ENCODE measurements at regions not wholly inside any gene's neighbourhood (a gene's known extent, or its start where the extent isn't known, plus 50 kb on each side); places are given as distances from the start of the nearest gene placed in this dataset.
"Not testable (repeated sequence)": the region's sequence is repeated elsewhere in the genome, so short reads cannot be mapped to it uniquely, and the experiment has no call there.

DNA sequence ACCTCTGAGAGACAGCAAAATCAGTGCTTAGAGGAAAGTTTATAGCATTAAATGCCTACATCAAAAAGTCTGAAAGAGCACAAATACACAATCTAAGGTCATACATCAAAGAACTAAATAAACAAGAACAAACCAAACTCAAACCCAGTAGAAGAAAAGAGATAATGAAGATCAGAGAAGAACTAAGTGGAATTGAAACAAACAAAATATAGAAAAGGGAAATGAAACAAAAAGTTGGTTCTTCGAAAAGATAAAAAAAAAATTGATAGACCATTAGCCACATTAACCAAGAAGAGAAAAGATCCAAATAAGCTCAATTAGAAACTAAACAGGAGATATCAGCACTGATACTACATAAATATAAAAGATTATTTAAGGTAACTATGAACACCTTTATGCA lies 280.0 kb upstream of the NRG3 start:
- Mint-ChIP-seq H3K9me3 (peaks cover 1% of the 10 kb centered on the region), H3K4me1 (no peaks in the 10 kb centered on the region), H3K36me3 (no peaks in the 10 kb centered on the region), H3K27ac (no peak overlapping the region), H3K4me3 (no peak overlapping the region), H3K27me3 (no peaks in the 10 kb centered on the region)
- ATAC-seq (ENCODE audit: low read depth) (no peak), DNase-seq (no peak)
- POLR2A ChIA-PET, result no interaction called here

DNA sequence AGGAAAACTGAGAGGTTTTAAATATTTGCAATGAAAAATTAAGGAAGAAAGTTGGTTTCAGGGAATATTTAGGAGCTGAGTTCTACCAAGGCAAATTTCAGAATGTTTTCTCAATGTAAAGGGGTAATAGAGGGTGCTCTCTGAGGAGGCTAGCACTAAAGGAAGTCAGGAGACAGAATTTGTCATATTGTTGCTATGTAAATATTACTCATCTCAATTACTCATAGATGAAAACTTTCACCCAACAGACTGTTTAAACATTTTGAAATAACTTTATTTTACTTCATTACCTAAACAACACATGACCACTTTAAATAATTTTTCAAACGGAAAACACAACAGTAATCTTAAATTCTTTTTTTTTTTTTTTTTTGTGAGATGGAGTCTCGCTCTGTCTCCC lies 274.8 kb upstream of the NRG3 start:
- POLR2A ChIA-PET, result no interaction called here
- H3K27me3 Mint-ChIP-seq, result no peaks in the 10 kb centered on the region
- DNase-seq, result no peak

DNA sequence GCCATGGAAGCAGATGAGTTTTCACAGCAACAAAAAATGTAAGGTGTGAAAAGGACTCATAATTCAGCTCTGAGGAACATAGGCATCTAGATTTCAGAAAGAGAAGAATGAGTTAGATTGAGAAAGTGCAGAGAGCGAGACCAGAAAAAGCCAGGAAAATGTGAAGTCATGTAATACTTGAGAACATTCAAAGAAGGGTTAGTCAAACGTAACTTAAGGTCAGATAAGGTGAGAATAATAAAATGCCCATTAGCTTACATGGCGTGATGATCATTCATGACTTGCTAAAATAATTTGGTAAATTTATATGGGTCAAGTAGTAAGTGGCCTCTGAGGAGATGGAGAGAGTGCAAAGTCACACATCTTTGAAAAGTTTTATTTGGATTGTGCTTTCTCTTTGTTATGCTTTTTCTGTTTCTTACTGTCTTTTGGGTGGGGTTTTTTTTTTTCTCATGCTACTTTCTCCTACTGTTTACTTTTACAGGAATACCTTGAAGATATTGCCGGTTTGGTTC lies 271.8 kb upstream of the NRG3 start:
- POLR2A ChIA-PET, result no interaction called here
- Mint-ChIP-seq H3K27ac (no peak overlapping the region), H3K36me3 (no peaks in the 10 kb centered on the region), H3K4me1 (no peaks in the 10 kb centered on the region), H3K4me3 (no peak overlapping the region), H3K27me3 (no peaks in the 10 kb centered on the region), H3K9me3 (no peaks in the 10 kb centered on the region)
- DNase-seq, result no peak
- no peak for ATAC-seq (ENCODE audit: low read depth)

More for the DNA sequence above, 274.8 kb upstream of the NRG3 start:
- no peaks in the 10 kb centered on the region for H3K36me3 Mint-ChIP-seq
- no peak overlapping the region for H3K4me3 Mint-ChIP-seq
- ATAC-seq (ENCODE audit: low read depth), result no peak
- no peak overlapping the region for H3K27ac Mint-ChIP-seq
- no peaks in the 10 kb centered on the region for H3K9me3 Mint-ChIP-seq
- H3K4me1 Mint-ChIP-seq, result no peaks in the 10 kb centered on the region

DNA sequence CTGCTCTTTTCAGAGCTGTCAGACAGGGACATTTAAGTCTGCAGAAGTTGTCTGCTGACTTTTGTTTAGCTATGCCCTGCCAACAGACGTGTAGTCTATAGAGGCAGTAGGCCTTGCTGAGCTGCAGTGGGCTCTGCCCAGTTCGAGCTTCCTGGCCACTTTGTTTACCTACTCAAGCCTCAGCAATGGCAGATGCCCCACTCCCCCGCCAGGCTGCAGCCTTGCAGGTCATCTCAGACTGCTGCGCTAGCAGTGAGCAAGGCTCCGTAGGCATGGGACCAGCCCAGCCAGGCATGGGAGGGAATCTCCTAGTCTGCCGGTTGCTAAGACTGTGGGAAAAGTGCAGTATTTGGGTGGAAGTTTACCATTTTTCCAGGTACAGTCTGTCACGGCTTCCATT lies 230.5 kb upstream of the NRG3 start:
- H3K36me3 Mint-ChIP-seq; POLR2A ChIA-PET; H3K4me3 Mint-ChIP-seq; ATAC-seq (ENCODE audit: low read depth); H3K27ac Mint-ChIP-seq; H3K27me3 Mint-ChIP-seq; DNase-seq; H3K4me1 Mint-ChIP-seq; H3K9me3 Mint-ChIP-seq: not testable (repeated sequence)

DNA sequence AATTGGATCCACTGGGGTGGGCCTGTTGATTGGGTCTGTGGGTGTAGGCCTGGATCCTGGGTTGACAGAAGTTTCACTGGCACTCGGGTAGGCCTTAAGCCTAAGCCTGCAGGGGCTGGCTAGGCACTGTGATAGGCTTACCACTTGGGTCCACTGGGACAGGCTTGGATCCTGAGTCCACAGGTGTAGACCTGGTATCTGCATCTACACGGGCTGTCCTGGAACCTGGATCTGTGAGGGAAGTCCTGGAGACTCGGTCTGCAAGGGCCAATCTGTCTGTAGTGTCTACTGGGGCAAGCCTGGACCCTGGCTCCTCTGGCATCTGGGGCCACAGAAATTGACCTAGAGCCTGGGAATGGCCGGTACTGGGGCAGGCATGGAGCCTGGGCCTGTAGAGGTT lies 219.0 kb upstream of the NRG3 start:
- DNase-seq, result no peak
- POLR2A ChIA-PET, result no interaction called here
- Mint-ChIP-seq H3K4me3 (no peak overlapping the region), H3K27me3 (no peaks in the 10 kb centered on the region), H3K36me3 (no peaks in the 10 kb centered on the region), H3K9me3 (peaks cover 2% of the 10 kb centered on the region), H3K4me1 (no peaks in the 10 kb centered on the region), H3K27ac (no peak overlapping the region)
- ATAC-seq (ENCODE audit: low read depth), result no peak

DNA sequence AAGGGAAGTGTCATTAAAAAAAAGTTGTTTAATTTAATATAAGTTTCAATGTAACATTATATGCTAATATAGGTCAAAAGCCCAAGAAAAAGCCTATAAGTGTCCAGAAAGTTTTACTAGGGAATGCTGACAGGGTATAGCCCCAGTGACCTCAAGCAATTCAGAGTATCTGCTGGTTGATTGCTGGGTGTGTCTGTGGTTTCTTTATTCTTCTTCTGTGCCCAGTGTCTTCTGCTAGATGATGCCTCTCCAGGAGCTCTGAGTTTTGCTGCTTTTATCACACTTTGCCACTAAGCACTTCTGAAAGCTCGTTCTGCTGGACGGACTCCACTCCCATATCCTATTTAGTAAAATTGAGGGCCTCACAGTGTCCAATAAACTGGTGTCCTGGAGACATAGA lies 212.2 kb upstream of the NRG3 start:
- DNase-seq, result no peak
- Mint-ChIP-seq H3K27ac (no peak overlapping the region), H3K36me3 (no peaks in the 10 kb centered on the region), H3K9me3 (peaks cover 4% of the 10 kb centered on the region), H3K4me1 (no peaks in the 10 kb centered on the region), H3K4me3 (no peak overlapping the region), H3K27me3 (no peaks in the 10 kb centered on the region)
- ATAC-seq (ENCODE audit: low read depth), result no peak
- POLR2A ChIA-PET, result no interaction called here

DNA sequence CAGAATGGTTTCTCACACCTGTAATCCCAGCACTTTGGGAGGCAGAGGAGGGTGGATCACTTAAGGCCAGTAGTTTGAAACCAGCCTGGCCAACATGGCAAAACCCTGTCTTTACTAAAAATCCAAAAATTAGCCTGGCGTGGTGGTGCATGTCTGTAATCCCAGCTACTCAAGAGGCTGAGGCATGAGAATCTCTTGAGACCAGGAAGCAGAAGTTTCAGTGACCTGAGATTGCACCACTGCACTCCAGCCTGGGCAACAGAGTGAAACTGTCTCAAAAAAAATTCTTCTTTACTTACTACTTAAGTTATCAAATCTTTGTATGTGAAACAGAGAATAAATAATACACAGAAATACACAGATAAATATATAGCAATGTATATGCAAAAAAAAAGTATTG lies 210.2 kb upstream of the NRG3 start:
- ATAC-seq (ENCODE audit: low read depth); H3K4me3 Mint-ChIP-seq; DNase-seq; POLR2A ChIA-PET; H3K4me1 Mint-ChIP-seq; H3K27ac Mint-ChIP-seq; H3K9me3 Mint-ChIP-seq; H3K36me3 Mint-ChIP-seq; H3K27me3 Mint-ChIP-seq: not testable (repeated sequence)

DNA sequence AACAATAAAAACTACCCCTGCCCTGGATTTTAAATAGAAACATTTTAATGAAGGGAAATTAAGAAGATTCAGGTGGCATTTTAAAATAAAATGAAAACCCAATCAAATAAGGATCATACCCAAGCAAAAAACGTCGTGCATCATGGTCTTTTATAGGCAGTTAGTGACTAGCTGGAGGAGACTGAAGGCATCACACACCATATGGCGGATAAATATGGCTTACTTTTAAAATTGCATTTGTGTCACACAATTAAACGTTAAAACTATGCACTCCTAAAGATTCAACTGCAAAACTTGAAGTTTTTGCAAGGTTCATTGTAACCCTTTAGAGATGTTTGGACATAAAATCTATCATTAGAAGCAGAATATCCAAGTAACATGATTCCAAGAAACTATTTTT lies 200.1 kb upstream of the NRG3 start:
- Mint-ChIP-seq H3K9me3 (peaks cover 1% of the 10 kb centered on the region), H3K4me1 (no peaks in the 10 kb centered on the region), H3K27me3 (no peaks in the 10 kb centered on the region), H3K27ac (no peak overlapping the region), H3K36me3 (no peaks in the 10 kb centered on the region), H3K4me3 (no peak overlapping the region)
- ATAC-seq (ENCODE audit: low read depth) (no peak), DNase-seq (no peak)
- POLR2A ChIA-PET, result no interaction called here

DNA sequence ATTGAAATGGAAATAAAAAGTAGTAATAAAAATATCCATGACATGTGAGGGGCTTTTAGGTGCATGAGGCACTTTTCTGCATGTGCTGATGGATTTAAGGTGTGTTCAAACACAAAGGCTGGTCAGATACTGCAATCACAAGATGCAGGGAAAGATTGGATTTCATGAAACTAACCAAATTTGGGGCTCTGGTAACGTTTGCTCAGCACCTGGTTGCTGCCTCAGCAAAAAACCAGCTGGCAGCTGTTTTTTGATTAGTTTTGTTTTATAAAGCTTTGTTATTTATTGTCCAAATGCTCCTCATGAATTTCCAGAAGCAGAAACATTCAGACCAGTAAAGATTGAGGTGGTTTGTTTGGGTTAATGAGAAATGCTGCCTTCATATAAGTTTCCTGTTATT lies 195.7 kb upstream of the NRG3 start:
- Mint-ChIP-seq H3K27ac (no peak overlapping the region), H3K27me3 (no peaks in the 10 kb centered on the region), H3K4me3 (no peak overlapping the region), H3K4me1 (no peaks in the 10 kb centered on the region), H3K9me3 (no peaks in the 10 kb centered on the region), H3K36me3 (no peaks in the 10 kb centered on the region)
- POLR2A ChIA-PET, result no interaction called here
- no peak for DNase-seq
- no peak for ATAC-seq (ENCODE audit: low read depth)

DNA sequence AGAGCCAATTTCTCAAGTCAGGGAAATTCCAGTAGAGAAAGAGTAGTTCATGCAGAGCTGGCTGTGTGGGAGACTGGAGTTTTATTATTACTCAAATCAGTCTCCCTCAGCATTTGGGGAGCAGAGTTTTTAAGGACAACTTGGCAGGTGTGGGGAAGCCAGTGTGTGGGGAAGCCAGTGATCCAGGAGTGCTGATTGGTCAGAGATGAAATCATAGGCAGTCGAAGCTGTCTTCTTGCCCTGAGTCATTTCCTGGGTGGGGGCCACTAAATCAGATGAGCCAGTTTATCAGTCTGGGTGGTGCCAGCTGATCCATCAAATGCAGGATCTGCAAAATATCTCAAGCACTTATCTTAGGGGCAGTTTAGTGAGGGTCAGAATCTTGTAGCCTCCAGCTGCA lies 194.6 kb upstream of the NRG3 start:
- Mint-ChIP-seq H3K4me1 (no peaks in the 10 kb centered on the region), H3K27me3 (no peaks in the 10 kb centered on the region)

DNA sequence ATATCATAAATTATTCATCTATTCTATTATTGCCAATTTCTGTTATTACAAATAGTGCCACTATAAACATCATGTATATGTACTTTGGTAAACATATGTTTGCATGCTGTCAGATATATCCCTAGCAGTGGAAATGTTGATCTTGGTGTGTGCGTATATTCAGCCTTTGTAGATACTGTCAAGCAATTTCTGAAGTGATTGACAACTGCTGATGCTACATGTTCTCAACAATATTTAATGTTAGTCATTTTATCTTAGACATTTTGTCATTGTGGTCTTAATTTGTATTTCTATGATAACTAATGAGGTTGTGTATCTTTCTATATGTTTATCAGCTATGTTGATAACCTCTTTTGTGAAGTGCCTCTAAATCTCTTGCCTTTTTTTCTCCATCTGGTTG lies 186.5 kb upstream of the NRG3 start:
- no peak overlapping the region for H3K4me3 Mint-ChIP-seq
- H3K9me3 Mint-ChIP-seq, result peaks cover 3% of the 10 kb centered on the region
- H3K27me3 Mint-ChIP-seq, result no peaks in the 10 kb centered on the region
- ATAC-seq (ENCODE audit: low read depth), result no peak
- no peaks in the 10 kb centered on the region for H3K36me3 Mint-ChIP-seq
- no peaks in the 10 kb centered on the region for H3K4me1 Mint-ChIP-seq
- DNase-seq, result no peak
- H3K27ac Mint-ChIP-seq, result no peak overlapping the region
- POLR2A ChIA-PET, result no interaction called here

More for the DNA sequence above, 194.6 kb upstream of the NRG3 start:
- Mint-ChIP-seq H3K9me3 (no peaks in the 10 kb centered on the region), H3K36me3 (no peaks in the 10 kb centered on the region), H3K4me3 (no peak overlapping the region), H3K27ac (no peak overlapping the region)
- DNase-seq (no peak), ATAC-seq (ENCODE audit: low read depth) (no peak)
- POLR2A ChIA-PET, result no interaction called here

DNA sequence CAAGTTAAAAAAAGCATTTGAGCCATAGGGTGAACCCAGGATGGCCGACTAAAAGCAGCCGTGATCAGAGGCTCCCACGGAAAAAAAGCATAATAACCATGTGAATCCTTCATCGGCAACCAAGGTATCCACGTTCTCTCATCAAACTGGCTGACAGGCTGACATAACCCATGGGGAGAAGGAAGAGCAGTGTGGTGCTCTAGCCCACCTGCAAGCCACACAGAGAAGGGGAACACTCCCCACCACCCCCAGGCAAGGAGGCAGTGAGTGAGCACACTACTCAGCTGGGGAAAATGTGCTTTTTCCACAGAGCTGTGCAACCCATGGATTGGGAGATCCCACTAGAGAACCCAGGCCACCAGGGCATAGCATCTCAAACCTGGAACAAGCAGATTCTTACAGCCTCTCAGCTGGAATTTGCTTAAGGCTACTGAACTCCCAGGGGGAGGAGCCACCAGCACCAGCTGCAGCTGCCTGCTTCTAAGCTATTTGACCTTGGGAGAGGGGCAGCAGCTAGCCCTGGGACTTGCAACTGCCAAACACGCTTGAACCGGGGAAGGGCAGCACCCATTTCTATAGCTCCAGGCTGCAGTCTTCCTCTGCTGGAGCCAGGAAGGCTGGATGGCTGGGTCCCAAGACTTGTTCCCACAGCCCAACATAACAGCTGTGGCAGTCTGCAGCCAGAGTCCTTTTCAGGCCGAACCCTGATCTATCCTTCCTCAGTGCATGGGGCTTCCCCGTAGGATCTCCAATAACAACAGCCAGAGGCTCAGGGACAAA lies 178.2 kb upstream of the NRG3 start:
- Mint-ChIP-seq H3K4me3 (no peak overlapping the region), H3K9me3 (peaks cover 10% of the 10 kb centered on the region), H3K36me3 (no peaks in the 10 kb centered on the region), H3K27ac (no peak overlapping the region), H3K4me1 (no peaks in the 10 kb centered on the region), H3K27me3 (no peaks in the 10 kb centered on the region)
- POLR2A ChIA-PET, result no interaction called here
- ATAC-seq (ENCODE audit: low read depth) (no peak), DNase-seq (no peak)

DNA sequence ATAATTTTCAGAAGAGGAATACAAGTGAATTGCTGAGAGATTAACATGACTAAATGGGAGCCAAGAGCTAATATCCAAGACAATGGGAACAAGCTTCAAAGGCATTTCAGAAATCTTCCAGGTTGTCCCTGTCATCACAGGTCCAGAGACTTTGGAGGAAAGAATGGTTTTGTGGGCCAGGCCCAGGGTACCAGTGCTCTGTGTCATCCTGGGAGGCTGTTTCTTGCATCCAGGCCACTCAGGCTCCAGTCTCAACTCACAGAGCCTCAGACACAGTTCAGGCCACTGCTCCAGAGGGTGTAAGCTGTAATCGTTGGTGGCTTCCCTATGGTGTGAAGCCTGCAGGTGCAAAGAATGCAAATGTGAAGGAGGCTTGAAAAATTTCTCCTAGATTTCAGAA lies 170.4 kb upstream of the NRG3 start:
- Mint-ChIP-seq H3K36me3 (peaks cover 1% of the 10 kb centered on the region), H3K27ac (no peak overlapping the region), H3K4me3 (no peak overlapping the region), H3K4me1 (peaks cover 6% of the 10 kb centered on the region), H3K9me3 (peaks cover 5% of the 10 kb centered on the region), H3K27me3 (no peaks in the 10 kb centered on the region)
- ATAC-seq (ENCODE audit: low read depth) (no peak), DNase-seq (no peak)
- POLR2A ChIA-PET, result no interaction called here

DNA sequence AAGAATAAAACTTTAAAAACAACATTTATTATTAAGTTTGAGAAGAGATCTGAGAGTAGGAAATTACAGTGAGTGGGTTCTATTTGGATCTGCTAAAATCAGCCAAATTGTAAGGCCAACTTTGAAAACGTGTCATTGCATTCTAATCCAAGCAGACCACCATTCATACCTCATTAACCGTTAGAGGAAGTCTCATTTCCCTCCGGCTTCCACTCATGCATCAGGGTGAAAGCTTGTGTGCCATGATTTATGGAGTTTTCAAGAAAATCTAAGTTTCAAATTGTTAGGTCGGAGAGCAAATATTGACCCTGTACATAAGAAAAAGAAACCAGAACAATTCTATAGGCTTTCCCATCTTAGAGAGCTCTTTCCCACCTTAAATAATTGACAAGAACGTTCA lies 166.6 kb upstream of the NRG3 start:
- no peak for ATAC-seq (ENCODE audit: low read depth)
- H3K9me3 Mint-ChIP-seq, result peaks cover 5% of the 10 kb centered on the region
- no peak overlapping the region for H3K4me3 Mint-ChIP-seq
- H3K27me3 Mint-ChIP-seq, result no peaks in the 10 kb centered on the region
- H3K36me3 Mint-ChIP-seq, result peaks cover 1% of the 10 kb centered on the region
- H3K27ac Mint-ChIP-seq, result no peak overlapping the region
- no peak for DNase-seq
- POLR2A ChIA-PET, result no interaction called here
- peaks cover 6% of the 10 kb centered on the region for H3K4me1 Mint-ChIP-seq

DNA sequence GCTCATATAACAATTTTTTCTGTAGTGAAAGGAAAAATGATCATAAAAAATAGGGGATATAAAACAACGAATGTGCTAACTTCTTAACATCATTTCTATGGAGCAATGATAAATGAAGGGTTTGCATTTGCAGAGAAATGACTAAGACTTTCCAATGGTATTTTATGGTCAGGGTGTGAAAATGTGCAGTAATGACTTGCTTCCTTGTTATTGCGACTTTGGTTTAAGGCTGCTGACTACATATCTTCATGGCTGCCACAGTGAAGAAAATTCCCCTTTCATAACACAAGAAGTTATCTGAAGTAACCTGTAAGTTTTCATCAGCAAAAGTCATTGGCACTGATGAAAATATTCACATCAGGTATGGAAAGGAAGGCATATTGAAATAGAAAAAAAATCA lies 166.1 kb upstream of the NRG3 start:
- POLR2A ChIA-PET, result no interaction called here
- Mint-ChIP-seq H3K27me3 (no peaks in the 10 kb centered on the region), H3K27ac (no peak overlapping the region), H3K9me3 (peaks cover 5% of the 10 kb centered on the region), H3K36me3 (peaks cover 1% of the 10 kb centered on the region), H3K4me1 (peaks cover 6% of the 10 kb centered on the region), H3K4me3 (no peak overlapping the region)
- ATAC-seq (ENCODE audit: low read depth) (no peak), DNase-seq (no peak)
